Activated CD8-positive, alpha-beta memory T cell treated with anti-CD3 and anti-CD28 coated beads, Interleukin-2, amount 50 U/mL, for 48 hours (primary cell): ENCODE measurements at regions not wholly inside any gene's neighbourhood (a gene's known extent, or its start where the extent isn't known, plus 50 kb on each side); places are given as distances from the start of the nearest gene placed in this dataset.

ENCODE experiments used
- DNase-seq: peaks from one replicate; pipeline ENCODE4 v3.0.0-alpha.2; 2020

- DNase-seq: no peak
These were observed 195.8 kb downstream of the IRX5 start for GRCh38 chr16:55126456-55126855.

- no peak for DNase-seq
These were observed 193.5 kb upstream of the IRX6 start for GRCh38 chr16:55130456-55130855.

GRCh38 chr16:55130911-55131310, 193.1 kb upstream of the IRX6 start:
- no peak for DNase-seq

GRCh38 chr16:55133654-55134053, 190.3 kb upstream of the IRX6 start:
- DNase-seq: no peak

- DNase-seq: no peak
These were observed 187.4 kb upstream of the IRX6 start for GRCh38 chr16:55136356-55137150.

GRCh38 chr16:55138298-55138697, 185.7 kb upstream of the IRX6 start:
- DNase-seq: no peak

- no peak for DNase-seq
These were observed 181.6 kb upstream of the IRX6 start for GRCh38 chr16:55142405-55142804.

- no peak for DNase-seq
These were observed 179.4 kb upstream of the IRX6 start for GRCh38 chr16:55144651-55145050.

GRCh38 chr16:55145771-55146603, 178.0 kb upstream of the IRX6 start:
- DNase-seq: no peak

GRCh38 chr16:55146966-55147365, 177.0 kb upstream of the IRX6 start:
- no peak for DNase-seq

GRCh38 chr16:55147396-55147795, 176.6 kb upstream of the IRX6 start:
- no peak for DNase-seq

GRCh38 chr16:55149622-55150021, 174.4 kb upstream of the IRX6 start:
- no peak for DNase-seq

GRCh38 chr16:55151561-55152305, 172.3 kb upstream of the IRX6 start:
- no peak for DNase-seq

GRCh38 chr16:55152875-55153390, 171.1 kb upstream of the IRX6 start:
- no peak for DNase-seq

GRCh38 chr16:55154262-55154661, 169.7 kb upstream of the IRX6 start:
- DNase-seq: no peak

- no peak for DNase-seq
These were observed 169.0 kb upstream of the IRX6 start for GRCh38 chr16:55154956-55155355.

- DNase-seq: no peak
These were observed 168.2 kb upstream of the IRX6 start for GRCh38 chr16:55155815-55156214.

- DNase-seq: no peak
These were observed 154.2 kb upstream of the IRX6 start for GRCh38 chr16:55169780-55170179.

- DNase-seq: no peak
These were observed 152.8 kb upstream of the IRX6 start for GRCh38 chr16:55171241-55171640.

GRCh38 chr16:55175389-55175788, 148.6 kb upstream of the IRX6 start:
- no peak for DNase-seq

- no peak for DNase-seq
These were observed 147.1 kb upstream of the IRX6 start for GRCh38 chr16:55176901-55177300.

- no peak for DNase-seq
These were observed 144.6 kb upstream of the IRX6 start for GRCh38 chr16:55179411-55179810.

GRCh38 chr16:55179852-55180585, 144.0 kb upstream of the IRX6 start:
- no peak for DNase-seq
